NT2/D1 (cell line): ENCODE measurements at regions not wholly inside any gene's neighbourhood (a gene's known extent, or its start where the extent isn't known, plus 50 kb on each side); places are given as distances from the start of the nearest gene placed in this dataset.

ENCODE experiments used
- DNase-seq: peaks from one replicate; pipeline ENCODE4 v3.0.0-alpha.2; 2011; ENCODE audit warnings: low read depth, low spot score
- H3K27me3 ChIP-seq: 2 replicates; pipeline ENCODE4 v1.6.0; 2011; ENCODE audit warnings: mild to moderate bottlenecking; ENCODE audit not compliant: insufficient read length, insufficient read depth
- H3K36me3 ChIP-seq: 2 replicates; pipeline ENCODE4 v1.6.1; 2011; ENCODE audit warnings: mild to moderate bottlenecking, low read length, mixed read lengths; ENCODE audit not compliant: insufficient read depth, insufficient read length
- H3K4me1 ChIP-seq: 2 replicates; pipeline ENCODE4 v1.5.1; 2011; ENCODE audit not compliant: insufficient read depth, insufficient read length
- H3K4me3 ChIP-seq: 2 replicates; pipeline ENCODE4 v1.5.1; 2011; ENCODE audit warnings: low read depth; ENCODE audit not compliant: insufficient read length
- H3K9ac ChIP-seq: 2 replicates; pipeline ENCODE4 v1.6.0; 2011; ENCODE audit warnings: low read depth; ENCODE audit not compliant: insufficient read length
- H3K9me3 ChIP-seq: 2 replicates; pipeline ENCODE4 v1.5.1; 2011; ENCODE audit warnings: mild to moderate bottlenecking, low read length; ENCODE audit not compliant: insufficient read depth
- SUZ12 ChIP-seq: IDR thresholded peaks from 2 replicates; pipeline ENCODE4 v1.6.1; 2011; ENCODE audit not compliant: insufficient read length, insufficient read depth; ENCODE audit errors: extremely low read depth
- YY1 ChIP-seq: IDR thresholded peaks from 2 replicates; pipeline ENCODE4 v1.6.1; 2011; ENCODE audit not compliant: insufficient read length, insufficient read depth
- ZNF274 ChIP-seq: IDR thresholded peaks from 2 replicates; pipeline ENCODE4 v1.6.1; 2011; ENCODE audit warnings: mild to moderate bottlenecking, low read depth, low read length

DNA sequence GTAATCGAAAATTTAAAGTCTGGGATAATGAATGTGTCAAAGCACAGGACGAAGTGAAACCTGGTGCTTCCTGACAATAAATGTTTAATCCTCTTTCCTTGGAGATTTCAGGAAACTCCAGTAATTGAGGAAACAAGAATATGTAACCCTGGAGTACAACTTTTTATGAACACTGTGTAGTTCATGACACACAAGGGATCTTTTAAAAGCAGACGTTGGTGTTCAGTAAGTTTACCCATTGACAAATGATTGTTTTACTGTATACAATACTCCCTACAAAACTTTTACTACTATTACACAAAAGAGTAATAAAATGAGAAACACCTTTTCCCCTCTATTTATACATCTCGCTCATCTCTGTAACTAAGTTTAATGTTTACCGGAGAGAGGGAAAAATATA, 312.4 kb downstream of the PPARGC1A start:
- no peaks in the 10 kb centered on the region for H3K27me3 ChIP-seq
- DNase-seq = no peak
- no peaks in the 10 kb centered on the region for H3K36me3 ChIP-seq
- no peaks in the 10 kb centered on the region for H3K4me1 ChIP-seq
- H3K9ac ChIP-seq = no peak overlapping the region
- no peak for TF ChIP-seq YY1
- no peak for TF ChIP-seq SUZ12
- TF ChIP-seq ZNF274 = no peak
- H3K9me3 ChIP-seq = peaks cover 19% of the 10 kb centered on the region
- no peak overlapping the region for H3K4me3 ChIP-seq

- H3K36me3 ChIP-seq = no peaks in the 10 kb centered on the region
- no peak overlapping the region for H3K4me3 ChIP-seq
- no peak for TF ChIP-seq YY1
- no peak for TF ChIP-seq SUZ12
- no peak for TF ChIP-seq ZNF274
- peaks cover 21% of the 10 kb centered on the region for H3K9me3 ChIP-seq
- H3K27me3 ChIP-seq = no peaks in the 10 kb centered on the region
- H3K9ac ChIP-seq = no peak overlapping the region
- no peaks in the 10 kb centered on the region for H3K4me1 ChIP-seq
- DNase-seq = no peak
These were observed 317.5 kb downstream of the PPARGC1A start for GRCh38 chr4:23572382-23572781.

DNA sequence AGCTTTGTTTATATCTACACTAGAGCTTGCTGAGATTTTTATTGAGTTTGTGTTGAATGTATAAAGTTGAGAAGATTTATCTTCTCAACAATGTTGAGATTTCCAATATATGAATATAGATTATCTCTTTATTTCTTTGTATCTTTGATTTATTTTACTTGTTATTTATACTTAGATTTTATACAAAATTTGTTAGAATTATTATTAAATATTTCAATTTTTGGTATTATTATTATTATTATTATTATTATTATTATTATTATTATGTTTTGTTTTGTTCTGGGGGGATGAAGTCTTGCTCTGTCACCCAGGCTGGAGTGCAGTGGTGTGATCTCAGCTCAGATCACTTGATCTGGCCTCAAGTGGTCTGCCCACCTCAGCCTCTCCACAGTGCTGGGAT, 322.5 kb downstream of the PPARGC1A start:
- Histone ChIP-seq H3K27me3 (no peaks in the 10 kb centered on the region), H3K4me3 (no peak overlapping the region), H3K9me3 (peaks cover 2% of the 10 kb centered on the region; the same call in 1 of the 2 replicates), H3K36me3 (no peaks in the 10 kb centered on the region), H3K9ac (no peak overlapping the region), H3K4me1 (no peaks in the 10 kb centered on the region)
- TF ChIP-seq ZNF274 (no peak), YY1 (no peak), SUZ12 (no peak)
- DNase-seq = no peak

- H3K4me1 ChIP-seq = no peaks in the 10 kb centered on the region
- no peak for DNase-seq
These were observed 329.1 kb downstream of the PPARGC1A start for GRCh38 chr4:23560748-23561147.

DNA sequence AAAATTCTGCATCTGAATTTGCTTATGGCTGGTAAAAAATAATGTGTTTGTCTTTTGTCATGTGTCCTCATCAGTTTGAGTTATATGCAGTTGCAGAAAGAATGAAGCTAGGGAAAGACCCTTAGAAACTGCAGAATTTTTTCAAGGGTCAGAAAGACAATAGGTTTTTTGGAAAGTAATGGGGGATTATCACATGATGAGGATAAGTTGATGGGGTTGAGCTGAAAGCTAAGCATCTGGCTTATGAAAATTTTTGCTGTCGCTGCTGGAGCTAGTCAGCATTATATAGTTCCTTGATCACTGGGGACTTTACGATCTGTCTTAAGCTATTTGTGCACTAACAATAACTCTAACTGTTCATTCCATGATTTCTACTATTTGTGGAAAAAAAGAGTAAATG, 331.7 kb downstream of the PPARGC1A start:
- no peaks in the 10 kb centered on the region for H3K27me3 ChIP-seq
- peaks cover 8% of the 10 kb centered on the region; the same call in 1 of the 2 replicates for H3K9me3 ChIP-seq
- no peak overlapping the region for H3K9ac ChIP-seq
- H3K4me3 ChIP-seq = no peak overlapping the region
- no peak for DNase-seq
- no peaks in the 10 kb centered on the region for H3K36me3 ChIP-seq
- TF ChIP-seq SUZ12 (no peak), ZNF274 (no peak), YY1 (no peak)
- no peaks in the 10 kb centered on the region for H3K4me1 ChIP-seq

More at GRCh38 chr4:23560748-23561147, 329.1 kb downstream of the PPARGC1A start:
- Histone ChIP-seq H3K27me3 (no peaks in the 10 kb centered on the region), H3K9me3 (no peaks in the 10 kb centered on the region), H3K9ac (no peak overlapping the region), H3K36me3 (no peaks in the 10 kb centered on the region), H3K4me3 (no peak overlapping the region)
- TF ChIP-seq SUZ12 (no peak), ZNF274 (no peak)

GRCh38 chr4:23547601-23548000, 342.2 kb downstream of the PPARGC1A start:
- no peak for DNase-seq
- 0 out of 2 replicates have a peak, but pooled peaks cover under 1% of the 10 kb centered on the region for H3K9me3 ChIP-seq
- no peak overlapping the region for H3K9ac ChIP-seq
- H3K27me3 ChIP-seq = no peaks in the 10 kb centered on the region
- no peak overlapping the region for H3K4me3 ChIP-seq
- no peak for TF ChIP-seq YY1
- no peak for TF ChIP-seq ZNF274
- TF ChIP-seq SUZ12 = no peak
- H3K4me1 ChIP-seq = no peaks in the 10 kb centered on the region
- H3K36me3 ChIP-seq = no peaks in the 10 kb centered on the region

- H3K27me3 ChIP-seq = no peaks in the 10 kb centered on the region
- TF ChIP-seq SUZ12 = no peak
- no peak for TF ChIP-seq ZNF274
- no peak for TF ChIP-seq YY1
- no peaks in the 10 kb centered on the region for H3K36me3 ChIP-seq
- H3K9me3 ChIP-seq = no peaks in the 10 kb centered on the region
- no peak overlapping the region for H3K9ac ChIP-seq
- no peaks in the 10 kb centered on the region for H3K4me1 ChIP-seq
- H3K4me3 ChIP-seq = no peak overlapping the region
- no peak for DNase-seq
These were observed 342.8 kb downstream of the PPARGC1A start for GRCh38 chr4:23547096-23547495.

- no peak overlapping the region for H3K9ac ChIP-seq
- no peaks in the 10 kb centered on the region for H3K4me1 ChIP-seq
- no peaks in the 10 kb centered on the region for H3K27me3 ChIP-seq
- TF ChIP-seq YY1 (no peak), ZNF274 (no peak), SUZ12 (no peak)
- H3K4me3 ChIP-seq = no peak overlapping the region
- H3K36me3 ChIP-seq = no peaks in the 10 kb centered on the region
- DNase-seq = no peak
- peaks cover 7% of the 10 kb centered on the region; the same call in 1 of the 2 replicates for H3K9me3 ChIP-seq
These were observed 349.8 kb downstream of the PPARGC1A start for GRCh38 chr4:23539969-23540569.
